ENCODE measurements at regions not wholly inside any gene's neighbourhood (a gene's known extent, or its start where the extent isn't known, plus 50 kb on each side); places are given as distances from the start of the nearest gene placed in this dataset.

- no peak overlapping the region for H3K27ac Mint-ChIP-seq (ENCODE audit: unreplicated experiment)
- no peak overlapping the region for H3K4me3 Mint-ChIP-seq (ENCODE audit: unreplicated experiment)
- no peaks in the 10 kb centered on the region; the same call in 1 of the 2 replicates for H3K27me3 ChIP-seq (replicated peaks; ENCODE audit: control insufficient read depth, insufficient read depth, low read length)
- TF ChIP-seq, protein P1, sequence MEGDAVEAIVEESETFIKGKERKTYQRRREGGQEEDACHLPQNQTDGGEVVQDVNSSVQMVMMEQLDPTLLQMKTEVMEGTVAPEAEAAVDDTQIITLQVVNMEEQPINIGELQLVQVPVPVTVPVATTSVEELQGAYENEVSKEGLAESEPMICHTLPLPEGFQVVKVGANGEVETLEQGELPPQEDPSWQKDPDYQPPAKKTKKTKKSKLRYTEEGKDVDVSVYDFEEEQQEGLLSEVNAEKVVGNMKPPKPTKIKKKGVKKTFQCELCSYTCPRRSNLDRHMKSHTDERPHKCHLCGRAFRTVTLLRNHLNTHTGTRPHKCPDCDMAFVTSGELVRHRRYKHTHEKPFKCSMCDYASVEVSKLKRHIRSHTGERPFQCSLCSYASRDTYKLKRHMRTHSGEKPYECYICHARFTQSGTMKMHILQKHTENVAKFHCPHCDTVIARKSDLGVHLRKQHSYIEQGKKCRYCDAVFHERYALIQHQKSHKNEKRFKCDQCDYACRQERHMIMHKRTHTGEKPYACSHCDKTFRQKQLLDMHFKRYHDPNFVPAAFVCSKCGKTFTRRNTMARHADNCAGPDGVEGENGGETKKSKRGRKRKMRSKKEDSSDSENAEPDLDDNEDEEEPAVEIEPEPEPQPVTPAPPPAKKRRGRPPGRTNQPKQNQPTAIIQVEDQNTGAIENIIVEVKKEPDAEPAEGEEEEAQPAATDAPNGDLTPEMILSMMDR (IDR thresholded peaks at IDR 0.05; ENCODE audit: insufficient read depth in 1 of 2, low read depth in 1 of 2, low read length in 1 of 2, severe bottlenecking in 1 of 2, unreplicated experiment in 1 of 2) = no peak
- no peaks in the 10 kb centered on the region for H3K36me3 ChIP-seq (ENCODE audit: control insufficient read depth, insufficient read depth, low read length)
- H3K36me3 Mint-ChIP-seq (ENCODE audit: insufficient read depth, unreplicated experiment) = no peaks in the 10 kb centered on the region
- H3K9me3 ChIP-seq = no peaks in the 10 kb centered on the region
- H3K4me1 Mint-ChIP-seq (ENCODE audit: low read depth, unreplicated experiment) = peaks cover 6% of the 10 kb centered on the region
- H3K4me3 ChIP-seq (ENCODE audit: low read depth, low read length) = no peak overlapping the region
- DNase-seq = no peak
- POLR2A ChIA-PET = no interaction called here
- peaks cover 18% of the 10 kb centered on the region for H3K27me3 Mint-ChIP-seq (ENCODE audit: insufficient read depth, unreplicated experiment)
- no peaks in the 10 kb centered on the region for H3K4me1 ChIP-seq
- CTCF ChIA-PET = interaction anchor here (0.6 kb wide), 1 partner anchor 1426 kb away, joined by 3 read pairs; no protein-coding TSS in a partner anchor
- no TSS peak for BruUV-seq (replicated peaks)
- intact Hi-C loops (cut with micrococcal nuclease; ENCODE audit: unreplicated experiment) = loop anchor here (10.0 kb wide), 1 partner anchor 166 kb away; no protein-coding TSS in a partner anchor
- H3K9me3 Mint-ChIP-seq (ENCODE audit: unreplicated experiment) = no peaks in the 10 kb centered on the region
Measured at GRCh38 chr10:44010873-44011602, 362.4 kb upstream of the ZNF32 start.

- no TSS peak for BruUV-seq (replicated peaks)
Measured at GRCh38 chr10:44009891-44010632, 361.4 kb upstream of the ZNF32 start.

More at GRCh38 chr10:44009891-44010632, 361.4 kb upstream of the ZNF32 start:
- no peak for DNase-seq
- intact Hi-C loops (cut with micrococcal nuclease; ENCODE audit: unreplicated experiment) = loop anchor here (10.0 kb wide), 1 partner anchor 165 kb away; no protein-coding TSS in a partner anchor
- H3K27me3 Mint-ChIP-seq (ENCODE audit: insufficient read depth, unreplicated experiment) = peaks cover 21% of the 10 kb centered on the region
- no peaks in the 10 kb centered on the region for H3K36me3 Mint-ChIP-seq (ENCODE audit: insufficient read depth, unreplicated experiment)
- Histone ChIP-seq H3K9me3 (no peaks in the 10 kb centered on the region), H3K4me3 (ENCODE audit: low read depth, low read length) (no peak overlapping the region), H3K27me3 (replicated peaks; ENCODE audit: control insufficient read depth, insufficient read depth, low read length) (no peaks in the 10 kb centered on the region; the same call in 1 of the 2 replicates), H3K36me3 (ENCODE audit: control insufficient read depth, insufficient read depth, low read length) (no peaks in the 10 kb centered on the region), H3K4me1 (no peaks in the 10 kb centered on the region)
- no peak overlapping the region for H3K4me3 Mint-ChIP-seq (ENCODE audit: unreplicated experiment)
- no peaks in the 10 kb centered on the region for H3K9me3 Mint-ChIP-seq (ENCODE audit: unreplicated experiment)
- ChIA-PET CTCF (no interaction called here), POLR2A (no interaction called here)
- H3K4me1 Mint-ChIP-seq (ENCODE audit: low read depth, unreplicated experiment) = peaks cover 6% of the 10 kb centered on the region
- no peak overlapping the region for H3K27ac Mint-ChIP-seq (ENCODE audit: unreplicated experiment)
- TF ChIP-seq, protein P1 (IDR thresholded peaks at IDR 0.05; ENCODE audit: insufficient read depth in 1 of 2, low read depth in 1 of 2, low read length in 1 of 2, severe bottlenecking in 1 of 2, unreplicated experiment in 1 of 2) = no peak
